HG03469 (cell line): ENCODE measurements at regions not wholly inside any gene's neighbourhood (a gene's known extent, or its start where the extent isn't known, plus 50 kb on each side); places are given as distances from the start of the nearest gene placed in this dataset.

Experiments used
- ATAC-seq: cut with Tn5 transposase; IDR thresholded peaks from one replicate; pipeline ENCODE4 v1.9.1; 2021; ENCODE audit warnings: mild to moderate bottlenecking, moderate library complexity, moderate number of reproducible peaks; ENCODE audit not compliant: unreplicated experiment

DNA sequence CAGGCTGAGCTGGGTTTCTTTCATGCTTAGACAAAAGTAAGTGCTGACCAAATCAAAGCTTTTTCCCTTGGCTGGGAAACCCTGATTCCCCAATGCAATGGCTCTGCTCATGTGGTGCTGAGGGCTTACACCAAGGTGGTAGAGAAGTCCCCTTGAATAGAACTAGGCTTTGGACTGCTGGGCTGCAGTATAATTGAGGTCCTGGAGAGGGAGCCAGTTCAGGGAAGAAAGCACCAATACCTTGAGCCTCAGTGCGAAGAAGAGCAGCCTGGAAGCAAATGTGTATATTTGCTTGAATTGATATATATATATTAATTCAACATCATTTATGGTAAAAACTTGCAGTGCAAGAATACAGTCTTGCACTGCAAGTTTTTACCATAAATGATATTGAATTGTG, 391.1 kb downstream of the RPS24 start:
- no peak for ATAC-seq

DNA sequence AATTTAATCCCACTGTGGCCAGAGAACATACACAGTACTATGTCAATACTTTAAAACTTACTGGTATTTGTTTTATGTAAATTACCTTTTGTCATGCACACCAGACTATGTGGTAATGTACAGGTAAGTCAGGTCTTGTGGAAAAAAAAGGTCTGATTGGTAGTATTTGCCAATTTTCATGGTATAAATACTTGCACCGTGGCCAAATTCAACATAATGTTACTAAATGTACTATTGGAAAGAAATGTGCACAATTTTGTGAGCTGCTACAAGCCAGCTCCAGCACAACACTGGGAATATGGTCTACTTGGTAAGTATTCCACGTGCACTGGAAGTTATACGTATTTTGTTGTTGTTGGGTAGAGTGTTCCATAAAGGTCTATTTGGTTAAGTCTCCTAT, 392.5 kb downstream of the RPS24 start:
- ATAC-seq = no peak

DNA sequence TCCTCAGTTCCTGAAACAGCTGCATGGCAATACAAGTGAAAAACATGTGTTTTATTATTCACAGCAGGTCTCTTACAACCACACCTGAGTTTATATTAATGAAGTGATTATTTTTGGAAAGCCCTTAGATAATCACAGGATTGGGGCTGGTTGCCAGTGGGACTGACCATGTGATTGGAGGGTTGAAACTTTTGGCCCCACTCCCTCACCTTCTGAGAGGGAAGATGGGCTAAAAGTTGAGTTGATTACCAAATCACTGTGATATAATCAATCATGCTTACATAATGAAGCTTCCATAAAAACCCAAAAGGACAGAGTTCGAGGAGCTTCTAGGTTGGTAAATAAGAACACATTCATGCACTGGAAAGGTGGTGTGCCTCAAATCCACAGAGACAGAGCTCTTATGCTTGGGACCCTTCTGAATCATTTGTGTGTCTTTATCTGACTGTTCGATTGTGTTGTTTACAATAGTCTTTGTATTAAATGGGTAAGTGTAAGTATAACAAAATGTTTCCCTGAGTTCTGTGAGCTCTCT, 393.9 kb downstream of the RPS24 start:
- ATAC-seq = no peak

DNA sequence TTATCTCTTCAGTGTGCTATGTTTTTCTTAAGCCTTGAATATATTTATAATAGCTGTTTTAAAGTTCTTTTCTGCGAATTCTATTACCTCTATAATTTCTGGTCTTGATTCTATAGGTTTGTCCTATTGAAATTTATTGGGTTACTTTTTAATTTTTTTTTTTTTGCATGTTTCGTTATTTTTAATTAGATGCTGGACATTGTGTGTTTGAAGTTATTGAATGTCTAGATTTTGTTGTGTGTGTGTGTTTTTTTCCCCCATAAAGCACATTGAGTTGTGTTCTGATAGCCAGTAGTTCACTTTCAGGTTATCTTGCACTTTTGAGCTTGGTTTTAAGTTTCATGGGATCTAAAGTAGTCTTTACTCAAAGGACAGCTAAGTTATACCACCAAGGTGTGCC, 394.9 kb downstream of the RPS24 start:
- ATAC-seq = no peak

DNA sequence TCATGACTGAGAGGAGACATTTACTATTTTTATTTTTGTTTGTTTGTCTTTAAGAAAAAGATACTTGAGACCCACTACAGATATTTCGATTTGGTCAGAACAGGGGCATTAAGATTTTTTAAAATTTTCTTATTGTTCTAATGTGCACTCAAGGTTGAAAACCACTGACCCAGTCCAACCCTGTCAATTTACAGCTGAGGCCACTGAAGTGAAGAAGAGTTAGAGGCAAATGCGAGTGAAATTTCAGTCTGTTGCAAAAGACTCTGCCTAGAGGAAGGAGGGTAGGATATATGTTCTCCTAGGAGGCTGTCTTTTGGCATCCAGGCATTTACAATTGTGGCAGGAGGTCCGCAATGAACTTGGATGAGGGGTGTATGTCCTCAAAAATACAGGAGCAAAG, 396.3 kb downstream of the RPS24 start:
- ATAC-seq = no peak

DNA sequence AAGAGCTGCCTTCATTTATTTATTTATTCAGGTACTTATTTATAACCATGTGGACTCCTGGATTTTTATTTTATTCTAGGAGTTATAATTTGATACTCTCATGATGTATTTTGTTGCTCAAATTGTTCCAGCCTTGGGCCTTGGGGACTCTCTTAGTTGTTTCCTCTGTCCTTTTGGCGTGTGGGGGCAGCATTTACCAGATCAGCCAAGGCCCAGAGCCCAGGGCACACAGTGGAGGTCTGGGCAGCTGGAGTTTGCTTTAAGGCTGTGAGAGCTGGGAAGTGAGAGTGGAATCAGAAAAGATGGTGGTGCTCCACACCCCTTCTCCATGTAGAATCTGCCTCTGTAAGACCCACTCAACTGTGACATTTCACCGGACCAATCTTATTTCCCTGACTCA, 398.9 kb downstream of the RPS24 start:
- no peak for ATAC-seq

DNA sequence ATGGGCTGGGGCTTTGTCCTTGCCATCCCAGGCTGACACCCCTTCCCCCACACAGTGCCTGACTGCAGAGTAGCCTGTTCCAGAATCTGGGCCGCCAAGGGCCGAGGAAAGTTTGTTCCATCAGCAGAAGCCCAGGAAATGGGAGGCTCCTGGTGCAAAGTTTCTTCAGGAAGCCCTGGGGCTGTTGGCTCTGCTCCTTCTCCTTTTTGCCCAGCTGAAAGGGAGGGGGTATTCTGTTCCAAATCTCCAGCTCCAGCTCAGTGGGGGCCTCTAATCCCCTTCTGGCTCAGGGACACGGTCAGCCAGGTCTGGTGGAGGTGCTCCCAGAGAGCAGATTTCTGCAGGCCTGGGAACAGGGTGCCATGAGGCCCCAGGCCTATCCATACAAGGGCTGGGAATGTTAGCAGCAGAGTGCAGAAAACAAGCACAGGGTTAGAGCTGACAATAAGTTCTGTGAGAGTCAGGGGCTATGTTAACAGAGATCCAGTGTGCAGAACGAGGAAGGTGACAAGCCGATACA, 399.5 kb downstream of the RPS24 start:
- ATAC-seq = no peak

DNA sequence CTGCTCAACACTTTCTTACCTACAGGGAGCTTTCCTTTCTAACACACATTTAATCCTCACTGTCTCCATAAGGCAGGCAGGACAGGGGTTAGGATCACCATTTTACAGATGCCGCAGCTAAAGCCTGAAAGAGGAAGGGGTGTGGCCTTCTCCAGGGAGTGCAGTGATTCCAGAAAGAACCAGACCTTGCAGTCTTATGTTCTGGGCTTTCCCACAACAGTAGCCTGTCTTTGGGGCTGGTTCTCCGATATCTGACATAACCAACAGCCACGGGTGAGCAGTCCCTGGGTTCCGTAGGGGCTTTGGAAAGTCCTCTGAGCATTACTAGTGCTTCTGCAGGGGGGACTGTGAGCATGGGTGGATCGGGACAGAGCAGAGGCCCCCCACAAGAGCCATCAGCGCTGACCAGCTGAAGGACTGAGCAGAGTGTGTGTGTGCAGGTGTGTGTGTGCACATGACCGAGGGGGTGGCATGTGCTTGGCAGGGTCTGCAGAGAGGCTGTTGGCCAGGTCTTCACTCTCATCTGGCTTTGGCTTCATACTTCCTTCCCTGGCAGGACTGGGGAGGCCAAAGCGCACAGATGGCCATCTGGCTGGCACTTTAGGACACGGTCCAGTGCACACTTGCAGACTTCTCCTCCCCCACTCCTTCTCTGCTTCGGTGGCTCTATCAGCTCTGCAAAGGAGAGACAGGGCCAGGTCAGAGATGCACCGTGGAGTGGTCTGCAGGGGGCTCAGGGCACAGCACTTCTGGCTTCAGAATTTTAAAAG, 400.3 kb downstream of the RPS24 start:
- no peak for ATAC-seq

DNA sequence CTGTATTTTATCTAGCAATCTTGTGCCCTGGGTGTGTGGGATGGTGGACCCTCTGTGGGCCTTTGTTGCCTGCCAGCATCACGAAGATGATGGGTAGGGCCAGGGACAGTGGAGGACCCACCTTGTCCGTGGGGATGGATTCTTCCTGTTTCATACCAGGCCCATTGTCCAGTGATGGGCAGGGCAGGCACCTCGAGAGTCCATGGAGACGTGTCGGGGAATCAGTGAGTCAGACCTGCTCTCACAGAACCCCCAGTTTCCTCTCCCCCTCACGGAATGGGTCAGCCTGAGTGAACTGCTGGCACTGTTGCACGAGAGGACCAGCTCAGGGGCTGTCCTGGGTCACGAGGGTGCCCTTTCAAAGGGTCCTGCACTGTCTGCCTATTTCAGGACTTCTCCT, 401.2 kb downstream of the RPS24 start:
- ATAC-seq = no peak

DNA sequence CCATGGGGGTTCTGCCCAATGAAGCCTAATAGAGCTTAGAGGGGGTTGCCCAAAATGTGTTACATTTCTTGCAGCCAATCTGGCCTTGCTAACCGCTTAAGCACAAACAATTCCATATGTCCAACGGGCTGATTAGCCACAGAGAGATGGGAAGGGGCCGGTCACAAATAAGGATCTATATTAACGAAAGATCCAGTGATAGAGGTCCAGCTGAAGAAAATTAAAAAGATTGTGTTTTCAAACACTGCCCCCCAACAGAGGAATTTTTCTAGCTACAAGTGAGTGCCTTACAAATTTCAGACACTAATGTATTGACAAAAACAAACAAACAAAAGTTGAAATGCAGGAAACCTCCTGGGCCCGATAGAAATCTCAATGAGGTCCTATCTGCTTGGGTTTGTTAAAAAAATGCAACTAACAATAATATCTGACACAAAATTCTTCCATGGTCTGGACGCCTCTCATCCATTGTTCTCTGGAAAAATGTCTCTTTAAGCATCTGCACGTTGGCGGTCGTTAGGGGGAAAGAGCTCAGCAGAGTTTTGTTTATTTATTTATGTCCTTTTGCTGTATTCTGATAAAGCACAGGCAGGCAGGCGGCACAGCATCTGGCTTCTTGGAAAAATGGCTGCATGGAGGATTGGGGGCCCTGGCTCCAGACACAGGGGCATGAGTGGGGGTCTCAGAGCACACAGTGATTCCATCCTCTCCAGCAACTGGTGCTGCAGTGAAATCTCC, 402.0 kb downstream of the RPS24 start:
- ATAC-seq = no peak

DNA sequence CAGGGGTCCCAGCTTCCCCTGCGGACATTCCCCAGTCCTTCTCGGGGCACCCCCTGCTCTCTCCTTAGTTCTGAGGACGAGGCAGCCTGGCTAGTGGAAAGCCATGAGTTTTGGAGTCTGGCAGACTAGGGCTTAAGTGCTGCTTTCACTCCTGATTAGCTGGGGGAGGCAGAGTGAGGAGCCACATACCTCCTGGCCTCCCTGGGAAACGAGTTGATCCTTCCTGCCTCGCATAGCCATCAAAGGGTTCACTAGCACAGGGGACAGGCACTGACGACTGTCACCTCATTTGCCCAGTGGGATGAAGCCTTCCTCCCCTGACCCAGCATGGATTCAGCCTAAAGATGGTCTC, 402.5 kb downstream of the RPS24 start:
- ATAC-seq = no peak

DNA sequence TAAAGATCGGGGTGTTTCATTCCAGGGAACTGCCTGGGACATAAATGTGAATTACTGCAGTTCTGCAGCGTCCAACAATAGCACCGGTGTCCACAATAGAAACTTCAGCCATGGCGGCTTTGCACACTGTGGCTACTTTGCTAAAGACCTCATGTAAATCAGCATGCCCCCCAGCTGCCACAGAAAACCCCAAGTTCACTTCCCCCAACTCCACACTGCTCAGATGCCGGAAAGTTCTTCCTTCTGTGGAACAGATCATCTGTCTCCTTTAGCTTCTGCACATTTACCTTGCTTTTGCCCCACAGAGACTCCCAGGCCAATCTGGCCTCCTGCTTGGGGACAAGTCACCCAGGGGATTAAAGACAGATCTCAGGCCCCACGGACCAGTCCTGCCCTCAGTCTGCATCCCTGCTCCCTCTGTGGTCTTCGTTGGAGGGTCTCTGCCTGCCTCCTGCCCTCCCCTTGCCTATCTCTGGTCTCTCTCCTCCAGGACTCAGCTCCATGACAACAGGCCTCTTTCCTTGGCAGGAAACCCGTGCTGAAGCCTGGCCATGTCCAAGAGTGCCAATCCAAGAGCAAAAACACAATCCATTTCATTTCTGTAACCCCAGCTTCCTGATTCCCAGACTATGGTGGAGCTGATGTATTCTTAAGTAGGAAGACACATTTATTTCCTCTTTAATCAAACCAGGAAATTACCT, 403.2 kb downstream of the RPS24 start:
- no peak for ATAC-seq

DNA sequence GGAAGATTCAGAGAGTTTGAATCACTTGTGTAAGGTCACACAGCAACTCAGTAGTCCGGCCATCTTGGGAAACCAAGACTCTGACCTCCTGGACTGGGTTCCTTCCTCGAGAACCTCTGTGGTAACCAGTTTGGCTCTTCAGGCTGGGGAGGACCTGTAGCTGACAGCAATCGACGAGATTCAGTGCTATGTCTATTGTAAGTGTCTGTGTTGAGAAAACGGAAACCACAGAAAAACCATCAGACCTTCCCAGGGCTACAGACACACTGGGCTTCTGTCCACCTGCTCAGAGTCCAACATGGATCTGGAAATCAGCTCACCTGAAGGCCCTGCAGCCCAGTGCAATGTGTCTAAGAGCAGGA, 403.7 kb downstream of the RPS24 start:
- no peak for ATAC-seq

DNA sequence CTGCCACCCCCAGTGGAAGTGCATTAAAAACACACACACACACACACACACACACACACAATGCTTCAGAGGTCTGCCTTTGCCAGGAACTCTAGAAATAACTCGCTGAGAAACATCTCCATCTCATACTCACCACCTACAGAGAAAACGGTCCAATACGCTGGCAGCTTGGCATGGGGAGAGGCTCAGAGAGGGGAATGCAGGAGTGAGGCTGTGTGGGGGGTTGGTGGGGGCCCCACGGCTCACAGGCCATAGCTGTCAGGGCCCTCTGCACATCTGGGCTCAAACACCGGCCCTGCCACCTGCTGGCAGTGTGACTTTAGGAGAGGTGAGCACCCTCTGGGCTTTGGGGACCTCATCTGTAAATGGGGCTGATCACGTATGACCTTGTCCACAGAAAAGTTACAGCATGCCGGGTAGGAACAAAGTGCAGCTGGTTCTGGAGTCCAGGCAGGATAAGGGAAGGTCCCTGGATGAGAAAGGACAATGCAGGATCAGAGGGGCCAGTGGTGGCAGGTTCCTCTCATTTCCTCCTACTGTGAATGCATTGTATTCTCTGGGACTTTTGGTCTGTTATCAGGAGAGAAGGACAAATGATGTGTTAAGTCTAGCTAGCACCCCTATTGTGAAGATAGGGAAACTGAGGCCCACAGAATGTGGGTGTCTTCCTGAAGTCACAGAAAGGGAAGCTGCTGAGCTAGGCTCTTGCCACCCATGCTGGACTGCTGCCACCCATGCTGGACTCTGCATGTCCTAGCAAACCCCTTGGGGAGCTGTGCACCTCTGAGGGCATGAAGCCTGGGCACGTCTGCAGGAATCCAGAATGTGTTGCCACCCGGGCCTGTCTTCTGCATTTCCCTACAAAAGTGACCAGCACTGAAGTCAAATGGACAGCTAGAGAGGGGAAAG, 404.6 kb downstream of the RPS24 start:
- ATAC-seq = no peak

DNA sequence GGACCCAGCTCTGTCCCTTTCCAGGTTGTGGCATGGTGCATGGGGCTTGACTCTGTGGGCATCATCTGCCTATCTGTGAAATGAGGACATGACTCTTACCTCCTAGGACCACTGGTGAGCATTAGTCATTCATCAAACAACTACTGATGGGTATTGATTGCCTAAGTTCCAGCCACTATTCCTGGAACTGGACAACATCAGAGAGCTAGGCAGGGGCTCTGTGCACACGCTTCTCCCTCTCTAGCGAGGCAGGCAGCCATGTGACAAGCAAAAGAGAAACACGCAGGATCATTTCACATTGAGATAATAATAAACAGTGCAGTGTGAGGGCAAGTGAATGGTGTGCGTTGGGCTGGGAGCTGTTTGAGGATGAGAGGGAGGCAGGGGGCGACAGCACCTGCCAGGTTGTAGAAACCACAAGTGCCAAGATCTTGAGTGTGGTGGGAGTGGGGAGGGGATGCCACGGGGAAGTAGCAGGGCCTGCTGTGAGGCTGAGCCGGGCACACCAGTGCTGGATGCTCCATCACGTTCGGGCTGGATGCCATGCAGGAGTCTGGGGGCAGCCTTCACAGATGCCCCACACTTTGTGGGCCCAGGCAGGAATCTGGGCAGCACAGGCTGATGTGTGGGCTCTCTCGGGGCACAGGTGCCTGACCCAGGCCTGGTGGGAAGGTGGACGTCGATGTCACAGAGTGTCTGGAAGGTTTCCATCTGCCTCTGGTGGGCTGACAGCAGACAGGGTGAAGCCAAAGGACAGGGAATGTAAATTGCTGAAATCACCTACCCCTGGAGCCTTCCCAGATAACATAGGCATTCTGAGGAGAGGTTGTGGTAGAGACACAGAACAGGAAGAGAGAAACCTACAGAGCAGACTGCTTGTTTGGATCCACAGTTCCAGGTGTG, 405.5 kb downstream of the RPS24 start:
- no peak for ATAC-seq

DNA sequence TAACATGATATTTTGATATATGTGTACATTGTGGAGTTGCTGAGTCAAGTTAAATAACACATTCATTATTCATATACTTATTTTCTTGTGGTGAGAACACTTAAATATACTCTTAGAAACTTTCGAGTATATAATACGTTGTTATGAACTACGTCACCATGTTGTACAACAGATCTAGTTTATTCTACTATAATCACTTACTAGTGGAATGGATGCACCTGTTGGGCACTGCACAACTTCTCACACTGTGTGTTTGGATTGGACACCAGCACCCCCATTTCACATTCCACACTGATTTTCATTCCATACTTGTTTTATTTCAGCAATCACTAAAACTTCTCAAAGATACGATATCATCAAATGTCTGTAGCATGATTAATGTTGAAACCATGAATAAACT, 407.3 kb downstream of the RPS24 start:
- no peak for ATAC-seq

DNA sequence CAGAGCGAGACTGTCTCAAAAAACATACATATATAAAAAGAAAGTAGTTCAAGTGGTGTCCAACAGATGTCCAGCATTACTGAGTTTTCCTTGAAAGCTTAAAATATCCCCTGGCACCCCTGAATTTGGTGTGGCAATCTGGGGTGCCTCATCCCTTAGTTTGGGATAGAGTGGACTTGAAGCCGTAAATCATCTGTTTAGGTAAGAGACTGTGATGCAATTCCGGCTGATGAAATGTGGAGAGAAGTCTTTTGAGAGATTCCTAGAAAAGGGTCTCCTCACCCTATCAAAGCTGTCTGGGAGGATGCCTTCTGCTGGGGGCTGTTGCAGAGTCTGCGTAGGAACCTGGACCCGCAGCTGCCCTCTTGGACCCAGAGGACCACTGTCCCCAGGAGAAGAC, 408.0 kb downstream of the RPS24 start:
- no peak for ATAC-seq

DNA sequence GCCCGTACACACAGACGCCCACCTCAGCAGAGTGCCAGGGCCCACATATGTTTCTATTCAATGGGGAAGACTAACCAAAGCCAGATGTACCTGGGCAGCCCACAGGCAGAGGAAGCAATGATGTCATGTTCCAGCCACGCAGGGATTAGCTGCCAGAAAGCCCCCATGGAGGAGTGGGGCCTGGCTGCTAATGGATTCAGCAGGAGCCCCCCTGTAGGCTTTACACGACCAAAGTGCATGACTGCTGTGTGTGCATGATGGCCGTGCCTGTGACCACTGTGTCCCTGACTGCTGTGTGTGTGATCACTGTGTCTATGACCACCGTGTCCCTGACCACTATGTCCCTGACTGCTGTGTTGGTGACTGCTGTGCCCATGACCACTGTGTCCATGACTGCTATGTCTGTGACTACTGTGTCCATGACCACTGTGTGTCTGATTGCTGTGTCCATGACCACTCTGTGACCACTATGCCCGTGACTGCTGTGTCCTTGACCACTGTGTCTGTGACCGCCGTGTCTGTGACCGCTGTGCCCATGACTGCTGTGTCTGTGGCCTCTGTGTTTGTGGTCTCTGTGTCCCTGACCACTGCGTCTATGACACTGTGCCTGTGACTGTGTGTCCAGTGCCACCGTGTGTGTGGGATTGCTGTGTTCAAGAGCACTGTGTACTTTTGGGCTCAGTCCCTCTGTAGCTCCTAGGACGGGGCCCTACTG, 409.3 kb downstream of the RPS24 start:
- no peak for ATAC-seq
